Endothelial cell of umbilical vein (primary cell): ENCODE measurements at regions not wholly inside any gene's neighbourhood (a gene's known extent, or its start where the extent isn't known, plus 50 kb on each side); places are given as distances from the start of the nearest gene placed in this dataset.
A peak's percentile ranks its signal among the peaks of the same experiment; 100 is the strongest.

Experiments
- BruUV-seq: library from RNA; stranded (reverse); fragments of 400-500 nt; replicated peaks from 2 replicates; lab custom pipeline; 2021; lab: Mats Ljungman, UMichigan
- CTCF ChIA-PET: fragments of 300-600, 350-600 bp; sonication (Branson Sonifier 250); formaldehyde crosslinking; loops from one replicate; lab custom pipeline; 2021; ENCODE audit warnings: antibody characterized with exemption, inconsistent platforms; lab: Charles Lee
- POLR2A ChIA-PET: fragments of 300-600, 350-600 bp; sonication (Branson Sonifier 250); formaldehyde crosslinking; loops from one replicate; lab custom pipeline; 2021; ENCODE audit warnings: antibody characterized with exemption, inconsistent platforms; lab: Charles Lee
- DNase-seq: peaks from one replicate; pipeline ENCODE4 v3.0.0-alpha.2; 2011; ENCODE audit warnings: low read depth, low spot score
- FAIRE-seq: peaks from 2 replicates; lab custom pipeline; 2011; peaks lifted over from hg19 to GRCh38; lab: Jason Lieb, UNC
- H2AFZ ChIP-seq: 2 replicates; pipeline ENCODE4 v1.6.0; 2012; ENCODE audit warnings: low read depth, low read length, control low read depth, inconsistent platforms
- H3K27ac ChIP-seq: 2 replicates; pipeline ENCODE4 v1.5.1; 2011; ENCODE audit warnings: low read depth, mild to moderate bottlenecking, control low read depth, low read length, moderate library complexity; ENCODE audit not compliant: insufficient read depth
- H3K27me3 ChIP-seq, 2 experiments: 2 replicates each; pipeline versions ENCODE4 v1.6.0 to v1.6.1; 2011; ENCODE audit warnings: low read length in 2 of 2, mixed read lengths in 1 of 2; ENCODE audit not compliant: control insufficient read depth in 2 of 2, insufficient read depth in 2 of 2
- H3K36me3 ChIP-seq, 2 experiments: 2 replicates in 1 of 2; 3 replicates in 1 of 2; pipeline ENCODE4 v1.5.1; 2011; ENCODE audit warnings: low read length in 2 of 2, mild to moderate bottlenecking in 1 of 2, moderate library complexity in 1 of 2; ENCODE audit not compliant: control insufficient read depth in 2 of 2, insufficient read depth in 2 of 2; ENCODE audit errors: extremely low read depth in 1 of 2
- H3K4me1 ChIP-seq: 3 replicates; pipeline ENCODE4 v1.5.1; 2011; ENCODE audit warnings: mild to moderate bottlenecking, low read length; ENCODE audit not compliant: control insufficient read depth, insufficient read depth; ENCODE audit errors: extremely low read depth
- H3K4me2 ChIP-seq: 2 replicates; pipeline ENCODE4 v1.6.1; 2011; ENCODE audit warnings: low read length, control low read depth, mixed read lengths; ENCODE audit not compliant: insufficient read depth
- H3K4me3 ChIP-seq, 3 experiments: fragments of 200-600 bp in 1 of 3; sonication (generic), shearing (Covaris generic) in 1 of 3; replicated peaks in 1 of 3; 2 replicates each; pipeline ENCODE4 v1.5.1; 2011 to 2016; ENCODE audit warnings: control low read depth in 3 of 3, low read length in 3 of 3, mild to moderate bottlenecking in 2 of 3, inconsistent platforms in 1 of 3, low read depth in 1 of 3, moderate library complexity in 1 of 3; ENCODE audit not compliant: insufficient read depth in 1 of 3
- H3K79me2 ChIP-seq: 2 replicates; pipeline ENCODE4 v1.6.0; 2012; ENCODE audit warnings: low read length, inconsistent platforms; ENCODE audit not compliant: control insufficient read depth, insufficient read depth
- H3K9ac ChIP-seq: replicated peaks from 2 replicates; pipeline ENCODE3; 2011; ENCODE audit warnings: low read length, control low read depth; ENCODE audit not compliant: insufficient read depth; ENCODE audit errors: extremely low read depth
- H3K9me1 ChIP-seq: replicated peaks from 3 replicates; pipeline ENCODE4 v1.6.0; 2011; ENCODE audit warnings: mild to moderate bottlenecking, low read length; ENCODE audit not compliant: control insufficient read depth, insufficient read depth; ENCODE audit errors: extremely low read depth
- H3K9me3 ChIP-seq: replicated peaks from 2 replicates; pipeline ENCODE4 v1.5.1; 2012; ENCODE audit warnings: low read length, inconsistent platforms; ENCODE audit not compliant: control insufficient read depth, insufficient read depth
- H4K20me1 ChIP-seq: replicated peaks from 2 replicates; pipeline ENCODE3; 2011; ENCODE audit warnings: mild to moderate bottlenecking, low read length; ENCODE audit not compliant: control insufficient read depth, insufficient read depth; ENCODE audit errors: extremely low read depth
- EZH2 ChIP-seq: IDR thresholded peaks from 2 replicates; pipeline ENCODE4 v1.6.1; 2012; ENCODE audit warnings: borderline replicate concordance, low read depth, mild to moderate bottlenecking, moderate library complexity, low read length, inconsistent platforms; ENCODE audit not compliant: severe bottlenecking
- FOS ChIP-seq: IDR thresholded peaks from 2 replicates; pipeline ENCODE4 v1.6.1; 2011; ENCODE audit warnings: mild to moderate bottlenecking, low read length, moderate library complexity, borderline replicate concordance; ENCODE audit not compliant: insufficient read depth
- GATA2 ChIP-seq: IDR thresholded peaks from 2 replicates; pipeline ENCODE4 v1.7.0; 2011; ENCODE audit warnings: low read depth, mild to moderate bottlenecking, moderate library complexity, mixed read lengths, low read length; ENCODE audit not compliant: insufficient read length, insufficient read depth
- JUN ChIP-seq: IDR thresholded peaks from 2 replicates; pipeline ENCODE4 v1.6.1; 2011; ENCODE audit warnings: borderline replicate concordance, low read depth; ENCODE audit not compliant: insufficient read length, insufficient read depth
- MYC ChIP-seq: IDR thresholded peaks from one replicate; pipeline ENCODE4 v1.6.1; 2011; ENCODE audit warnings: mild to moderate bottlenecking, low read depth, low read length
- POLR2A ChIP-seq: IDR thresholded peaks from 2 replicates; pipeline ENCODE4 v1.6.1; 2012; ENCODE audit warnings: low read depth, mild to moderate bottlenecking, control low read depth, low read length
- POLR2AphosphoS5 ChIP-seq: IDR thresholded peaks from 2 replicates; pipeline ENCODE4 v1.6.1; 2012; ENCODE audit warnings: low read depth, mild to moderate bottlenecking, control low read depth, low read length, moderate library complexity; ENCODE audit not compliant: insufficient read depth
- dilution Hi-C: fragments of 300-500 bp; cut with MboI; formaldehyde crosslinking; loops from one replicate; pipeline ENCODE4 v1.15.0; 2019; ENCODE audit warnings: low sequenced_read_pairs; ENCODE audit not compliant: extremely low pct_ligation_motif_present
- intact Hi-C: fragments of 100-400 bp; cut with micrococcal nuclease; formaldehyde crosslinking; loops from one replicate; pipeline ENCODE4 v1.10.0; 2022
- TF ChIP-seq, protein P1 (sequence below), 2 donors: IDR thresholded peaks; 1 replicate in 1 of 2; 2 replicates in 1 of 2; pipeline ENCODE4 v1.5.1; 2011; ENCODE audit warnings: low read length in 2 of 2, mild to moderate bottlenecking in 2 of 2, moderate library complexity in 2 of 2, control low read depth in 1 of 2, inconsistent platforms in 1 of 2, low read depth in 1 of 2; ENCODE audit not compliant: insufficient read depth in 1 of 2; ENCODE audit errors: extremely low read depth in 1 of 2
- TF ChIP-seq, protein P2 (sequence below): IDR thresholded peaks from 2 replicates; pipeline ENCODE4 v1.6.1; 2011; ENCODE audit not compliant: insufficient read depth, insufficient read length

DNA sequence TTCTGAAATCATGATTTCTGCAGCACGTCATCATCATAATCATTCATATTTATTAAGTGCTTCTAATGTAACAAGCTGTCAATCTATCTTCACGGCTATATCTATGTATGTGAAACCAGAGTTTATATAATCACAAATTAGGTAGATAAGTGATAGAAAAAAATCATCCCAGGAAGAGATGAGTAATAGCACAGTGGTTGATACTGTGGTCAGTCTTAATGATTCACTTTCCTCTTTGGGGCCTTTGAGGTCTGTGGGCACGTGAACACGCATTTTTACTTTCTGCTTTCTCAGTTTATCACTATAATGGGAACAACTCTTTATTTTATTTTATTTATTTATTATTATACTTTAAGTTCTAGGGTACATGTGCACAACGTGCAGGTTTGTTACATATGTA lies 265.9 kb upstream of the NOVA1 start:
- H3K4me2 ChIP-seq, result peak overlapping the region; percentile 47
- intact Hi-C loops, result no loop called here
- H3K4me3 ChIP-seq, result no peak overlapping the region
- no peaks in the 10 kb centered on the region for H4K20me1 ChIP-seq
- no peaks in the 10 kb centered on the region for H3K36me3 ChIP-seq
- no peak overlapping the region for H2AFZ ChIP-seq
- H3K79me2 ChIP-seq, result no peaks in the 10 kb centered on the region
- H3K4me1 ChIP-seq, result peaks cover 8% of the 10 kb centered on the region
- CTCF ChIA-PET, result interaction anchor here (2.4 kb wide), 2 partner anchors 15 to 26 kb away, joined by 5 to 7 read pairs; no protein-coding TSS in a partner anchor
- no peak overlapping the region for H3K27ac ChIP-seq
- no peaks in the 10 kb centered on the region for H3K9me1 ChIP-seq
- DNase-seq, result peak; percentile 45
- dilution Hi-C loops, result no loop called here
- H3K9me3 ChIP-seq, result no peaks in the 10 kb centered on the region
- BruUV-seq, result no TSS peak
- TF ChIP-seq EZH2 (no peak), MYC (no peak), FOS (peak; percentile 77), JUN (peak; percentile 44), POLR2A (no peak), POLR2AphosphoS5 (peak; percentile 34), GATA2 (peak; percentile 31)
- TF ChIP-seq, protein P1, sequence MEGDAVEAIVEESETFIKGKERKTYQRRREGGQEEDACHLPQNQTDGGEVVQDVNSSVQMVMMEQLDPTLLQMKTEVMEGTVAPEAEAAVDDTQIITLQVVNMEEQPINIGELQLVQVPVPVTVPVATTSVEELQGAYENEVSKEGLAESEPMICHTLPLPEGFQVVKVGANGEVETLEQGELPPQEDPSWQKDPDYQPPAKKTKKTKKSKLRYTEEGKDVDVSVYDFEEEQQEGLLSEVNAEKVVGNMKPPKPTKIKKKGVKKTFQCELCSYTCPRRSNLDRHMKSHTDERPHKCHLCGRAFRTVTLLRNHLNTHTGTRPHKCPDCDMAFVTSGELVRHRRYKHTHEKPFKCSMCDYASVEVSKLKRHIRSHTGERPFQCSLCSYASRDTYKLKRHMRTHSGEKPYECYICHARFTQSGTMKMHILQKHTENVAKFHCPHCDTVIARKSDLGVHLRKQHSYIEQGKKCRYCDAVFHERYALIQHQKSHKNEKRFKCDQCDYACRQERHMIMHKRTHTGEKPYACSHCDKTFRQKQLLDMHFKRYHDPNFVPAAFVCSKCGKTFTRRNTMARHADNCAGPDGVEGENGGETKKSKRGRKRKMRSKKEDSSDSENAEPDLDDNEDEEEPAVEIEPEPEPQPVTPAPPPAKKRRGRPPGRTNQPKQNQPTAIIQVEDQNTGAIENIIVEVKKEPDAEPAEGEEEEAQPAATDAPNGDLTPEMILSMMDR (IDR thresholded peaks at IDR 0.05; ENCODE audit: extremely low read depth in 1 of 2, insufficient read depth in 1 of 2, low read depth in 1 of 2, low read length in 2 of 2), result no peak
- TF ChIP-seq, protein P2, sequence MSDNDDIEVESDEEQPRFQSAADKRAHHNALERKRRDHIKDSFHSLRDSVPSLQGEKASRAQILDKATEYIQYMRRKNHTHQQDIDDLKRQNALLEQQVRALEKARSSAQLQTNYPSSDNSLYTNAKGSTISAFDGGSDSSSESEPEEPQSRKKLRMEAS, result no peak
- H3K27me3 ChIP-seq, result peaks cover 0 to 4% of the 10 kb centered on the region in 2 experiments
- H3K9ac ChIP-seq, result no peak overlapping the region
- FAIRE-seq, result no peak
- POLR2A ChIA-PET, result no interaction called here
